ENCODE measurements at regions not wholly inside any gene's neighbourhood (a gene's known extent, or its start where the extent isn't known, plus 50 kb on each side); places are given as distances from the start of the nearest gene placed in this dataset.

DNA sequence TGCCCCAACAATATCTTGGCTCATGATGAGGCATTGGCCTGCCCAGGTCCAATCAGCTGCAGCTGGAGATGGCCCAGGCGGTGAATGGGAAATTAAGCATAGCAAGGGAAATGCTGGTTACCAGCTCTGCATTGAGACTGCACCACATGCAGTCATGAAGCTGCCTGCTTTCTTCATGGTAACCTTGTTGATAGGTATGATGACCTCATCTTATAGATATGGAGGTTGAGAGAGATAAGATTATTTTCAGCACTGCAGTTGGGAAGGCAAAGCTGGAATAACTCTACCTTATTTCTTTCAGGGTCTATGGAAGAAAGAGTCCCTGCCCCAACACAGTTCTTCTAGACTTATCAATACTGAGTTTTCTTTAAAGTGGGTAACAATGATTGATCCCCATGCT lies 180.1 kb downstream of the ICE1 start:
- peaks cover 2% of the 10 kb centered on the region for H3K27me3 Mint-ChIP-seq (ENCODE audit: insufficient read depth)

DNA sequence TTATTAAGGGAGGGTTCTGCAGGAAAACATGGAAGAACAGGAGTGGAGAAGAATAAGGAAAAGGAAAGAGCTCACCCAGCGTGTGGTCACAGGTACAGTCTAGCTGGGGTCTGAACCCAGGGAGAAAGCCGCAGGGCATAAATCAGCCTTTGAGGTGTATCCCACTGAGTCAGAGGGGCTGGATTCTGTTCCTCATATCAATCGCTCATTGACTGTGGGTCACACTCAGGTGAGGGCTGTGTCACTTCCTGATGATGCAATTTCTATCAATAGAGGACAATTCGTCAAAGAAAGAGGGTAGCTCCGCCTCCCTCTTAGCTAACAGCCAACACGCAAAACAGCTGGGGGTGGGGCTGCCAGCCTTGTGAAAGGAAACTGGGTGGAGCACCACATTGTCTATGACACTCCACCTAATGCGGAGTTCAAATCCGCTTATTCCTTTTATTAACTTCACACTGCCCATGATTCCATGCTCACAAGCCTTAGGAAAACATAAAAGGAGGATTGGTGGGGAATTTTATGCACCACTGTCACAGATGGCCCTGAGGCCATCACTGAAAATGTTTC lies 176.2 kb downstream of the ICE1 start:
- Mint-ChIP-seq H3K27me3 (ENCODE audit: insufficient read depth) (peaks cover 2% of the 10 kb centered on the region), H3K4me3 (no peak overlapping the region), H3K4me1 (ENCODE audit: low read depth) (no peaks in the 10 kb centered on the region), H3K36me3 (ENCODE audit: low read depth) (no peaks in the 10 kb centered on the region), H3K9me3 (no peaks in the 10 kb centered on the region), H3K27ac (no peak overlapping the region)
- intact Hi-C loops (cut with micrococcal nuclease): no loop called here
- no peak for DNase-seq (ENCODE audit: low spot score)

More for the DNA sequence above, 180.1 kb downstream of the ICE1 start:
- H3K4me1 Mint-ChIP-seq (ENCODE audit: low read depth): no peaks in the 10 kb centered on the region
- H3K9me3 Mint-ChIP-seq: no peaks in the 10 kb centered on the region
- intact Hi-C loops (cut with micrococcal nuclease): no loop called here
- H3K4me3 Mint-ChIP-seq: no peak overlapping the region
- DNase-seq (ENCODE audit: low spot score): no peak
- H3K36me3 Mint-ChIP-seq (ENCODE audit: low read depth): no peaks in the 10 kb centered on the region
- H3K27ac Mint-ChIP-seq: no peak overlapping the region

DNA sequence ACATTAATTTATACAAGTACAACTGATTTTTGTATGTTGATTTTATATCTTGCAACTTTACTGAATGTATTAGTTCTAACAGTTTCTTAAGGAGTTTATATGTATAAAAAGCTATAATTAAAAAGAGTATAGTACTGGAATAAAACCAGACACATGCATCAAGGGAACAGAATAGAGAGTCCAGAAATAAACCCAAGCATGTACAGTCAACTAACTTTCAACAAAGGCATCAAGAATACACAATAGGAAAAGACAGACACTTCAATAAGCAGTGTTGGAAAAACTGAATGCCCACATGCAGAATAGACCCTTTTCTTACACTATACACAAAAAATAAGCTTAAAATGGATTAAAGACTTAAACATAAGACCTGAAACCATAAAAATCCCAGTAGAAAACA lies 170.9 kb downstream of the ICE1 start:
- H3K9me3 Mint-ChIP-seq: no peaks in the 10 kb centered on the region
- no peak for DNase-seq (ENCODE audit: low spot score)
- intact Hi-C loops (cut with micrococcal nuclease): no loop called here
- H3K4me1 Mint-ChIP-seq (ENCODE audit: low read depth): no peaks in the 10 kb centered on the region
- H3K36me3 Mint-ChIP-seq (ENCODE audit: low read depth): no peaks in the 10 kb centered on the region
- no peak overlapping the region for H3K27ac Mint-ChIP-seq
- H3K4me3 Mint-ChIP-seq: no peak overlapping the region
- H3K27me3 Mint-ChIP-seq (ENCODE audit: insufficient read depth): peaks cover 2% of the 10 kb centered on the region

DNA sequence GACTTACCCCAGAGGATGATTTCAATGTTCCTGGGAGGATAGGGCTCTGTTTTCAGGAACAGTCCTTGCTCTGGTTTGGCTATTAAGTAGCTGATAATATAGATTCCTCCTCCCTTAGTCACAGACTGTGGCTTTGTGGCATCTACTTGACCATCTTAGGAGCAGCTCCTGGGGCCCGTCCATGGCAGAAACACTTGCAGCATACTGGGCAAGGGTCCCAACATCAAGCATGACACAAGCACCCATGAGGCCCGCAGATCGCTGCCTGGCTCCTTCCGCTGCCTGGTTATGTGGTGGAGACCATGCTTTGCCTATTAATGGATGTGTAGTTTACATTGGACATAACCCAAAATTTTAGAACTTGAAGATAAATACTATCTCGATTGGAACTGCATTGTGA lies 170.1 kb downstream of the ICE1 start:
- no peak overlapping the region for H3K4me3 Mint-ChIP-seq
- H3K9me3 Mint-ChIP-seq: no peaks in the 10 kb centered on the region
- H3K27me3 Mint-ChIP-seq (ENCODE audit: insufficient read depth): peaks cover 2% of the 10 kb centered on the region
- H3K4me1 Mint-ChIP-seq (ENCODE audit: low read depth): no peaks in the 10 kb centered on the region
- DNase-seq (ENCODE audit: low spot score): no peak
- no peak overlapping the region for H3K27ac Mint-ChIP-seq
- H3K36me3 Mint-ChIP-seq (ENCODE audit: low read depth): no peaks in the 10 kb centered on the region
- intact Hi-C loops (cut with micrococcal nuclease): no loop called here

DNA sequence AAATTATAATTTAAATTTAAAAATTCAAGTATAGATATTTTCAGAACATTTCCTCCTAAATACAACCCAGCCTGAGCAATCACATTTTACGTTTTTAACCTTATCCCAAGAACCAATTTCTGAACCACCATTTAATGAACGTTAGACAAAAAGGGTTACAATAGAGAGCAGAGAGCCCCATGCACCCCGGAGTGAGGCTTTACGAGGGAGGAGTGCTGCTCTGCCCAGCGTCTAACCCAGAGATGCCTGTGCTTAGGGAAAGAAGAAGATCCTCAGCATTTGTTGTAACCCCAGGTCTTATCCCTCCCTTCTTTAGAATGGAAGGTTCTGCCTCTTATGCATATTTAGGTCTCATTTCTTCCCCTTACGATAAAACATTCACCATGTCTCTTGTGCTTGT lies 169.1 kb downstream of the ICE1 start:
- Mint-ChIP-seq H3K36me3 (ENCODE audit: low read depth) (no peaks in the 10 kb centered on the region), H3K27me3 (ENCODE audit: insufficient read depth) (peaks cover 2% of the 10 kb centered on the region), H3K4me1 (ENCODE audit: low read depth) (no peaks in the 10 kb centered on the region), H3K9me3 (no peaks in the 10 kb centered on the region), H3K27ac (no peak overlapping the region), H3K4me3 (no peak overlapping the region)
- no peak for DNase-seq (ENCODE audit: low spot score)
- intact Hi-C loops (cut with micrococcal nuclease): no loop called here

DNA sequence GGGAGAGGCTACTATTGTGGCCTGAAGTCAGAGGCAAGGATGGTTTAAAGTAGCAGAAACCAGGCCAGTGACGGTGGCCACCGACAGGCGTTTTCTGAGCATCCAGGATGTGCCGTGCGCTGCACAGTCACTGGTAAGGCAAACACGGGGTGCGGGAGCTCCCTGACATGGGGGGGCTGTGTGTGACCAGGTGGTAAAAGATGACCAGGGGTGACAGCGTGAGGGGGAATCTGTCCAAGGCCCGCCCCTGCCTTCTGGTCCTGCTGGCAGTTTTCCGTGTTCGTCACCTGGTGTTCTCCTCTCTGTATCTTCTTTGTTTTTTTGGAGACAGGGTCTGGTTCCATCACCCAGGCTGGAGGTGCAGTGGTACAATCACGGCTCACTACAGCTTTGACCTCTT lies 167.4 kb downstream of the ICE1 start:
- Mint-ChIP-seq H3K4me1 (ENCODE audit: low read depth) (no peaks in the 10 kb centered on the region), H3K9me3 (no peaks in the 10 kb centered on the region), H3K36me3 (ENCODE audit: low read depth) (no peaks in the 10 kb centered on the region), H3K4me3 (no peak overlapping the region), H3K27me3 (ENCODE audit: insufficient read depth) (no peaks in the 10 kb centered on the region), H3K27ac (no peak overlapping the region)
- intact Hi-C loops (cut with micrococcal nuclease): no loop called here
- DNase-seq (ENCODE audit: low spot score): no peak

DNA sequence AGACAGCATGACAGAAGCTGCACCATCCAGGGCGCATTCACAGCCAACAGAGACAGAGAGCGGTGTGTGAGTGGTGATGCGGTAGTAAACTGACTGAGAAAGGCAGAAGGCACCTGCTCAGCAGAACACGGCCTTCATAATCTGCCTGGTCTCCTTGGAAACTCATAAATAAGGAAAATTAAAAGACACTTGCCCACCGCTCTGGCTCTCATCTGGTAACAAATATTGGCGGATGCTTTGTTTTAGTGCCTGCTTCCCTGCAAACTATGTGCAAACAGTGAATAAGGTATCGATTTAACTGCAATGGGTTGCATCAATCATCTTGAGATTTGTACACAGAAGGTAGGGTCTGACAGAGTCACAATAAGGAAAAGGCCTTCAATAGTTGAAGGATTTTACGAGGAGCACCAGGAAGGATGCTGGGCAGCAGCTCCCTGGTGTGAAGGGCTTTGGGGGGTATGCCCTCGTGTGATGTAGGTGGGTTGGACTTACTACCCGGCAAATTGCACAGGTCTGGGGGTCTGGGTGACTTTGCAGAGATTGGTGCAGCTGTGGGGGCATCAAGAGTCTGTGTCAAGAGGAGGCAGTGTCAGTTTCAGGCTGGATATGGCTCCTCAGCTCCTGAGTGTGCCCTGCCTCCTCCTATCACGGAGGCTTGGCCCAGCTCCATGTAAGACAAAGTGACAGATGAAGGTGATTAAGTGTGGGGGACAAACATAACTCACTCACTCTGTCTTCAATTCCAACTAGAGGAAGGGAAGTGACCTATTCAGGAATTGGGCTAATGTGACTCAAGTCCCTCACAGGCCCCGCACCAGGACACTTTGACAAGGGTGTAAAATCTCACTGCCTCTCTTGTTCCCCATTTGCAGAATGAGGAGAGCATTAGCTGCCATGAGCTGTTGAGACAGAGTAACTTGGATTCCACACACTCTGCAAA lies 166.7 kb downstream of the ICE1 start:
- intact Hi-C loops (cut with micrococcal nuclease): no loop called here
- Mint-ChIP-seq H3K36me3 (ENCODE audit: low read depth) (no peaks in the 10 kb centered on the region), H3K4me3 (no peak overlapping the region), H3K9me3 (no peaks in the 10 kb centered on the region), H3K27ac (no peak overlapping the region), H3K27me3 (ENCODE audit: insufficient read depth) (no peaks in the 10 kb centered on the region), H3K4me1 (ENCODE audit: low read depth) (no peaks in the 10 kb centered on the region)
- DNase-seq (ENCODE audit: low spot score): no peak

DNA sequence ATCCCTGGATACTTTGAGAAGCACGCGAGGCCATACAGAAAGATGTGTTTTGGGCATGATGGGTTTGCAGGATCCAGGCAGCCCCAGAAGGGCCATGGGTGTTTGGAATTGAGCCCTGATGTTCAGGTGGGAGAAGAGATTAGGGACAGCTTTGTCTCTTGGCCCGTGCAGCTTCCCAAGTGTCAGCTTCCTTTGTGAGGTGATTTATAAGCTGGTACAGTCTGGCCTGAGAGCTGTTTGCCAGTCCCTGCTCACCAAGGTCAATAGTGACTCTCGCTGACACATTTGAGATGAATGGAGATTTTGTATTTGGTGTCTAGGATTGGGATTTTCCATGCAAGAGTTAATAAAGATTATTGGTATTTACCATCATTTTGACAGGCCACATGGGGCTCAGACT lies 165.9 kb downstream of the ICE1 start:
- intact Hi-C loops (cut with micrococcal nuclease): no loop called here
- Mint-ChIP-seq H3K36me3 (ENCODE audit: low read depth) (no peaks in the 10 kb centered on the region), H3K4me1 (ENCODE audit: low read depth) (no peaks in the 10 kb centered on the region), H3K27ac (no peak overlapping the region), H3K4me3 (no peak overlapping the region), H3K9me3 (no peaks in the 10 kb centered on the region), H3K27me3 (ENCODE audit: insufficient read depth) (no peaks in the 10 kb centered on the region)
- DNase-seq (ENCODE audit: low spot score): no peak

DNA sequence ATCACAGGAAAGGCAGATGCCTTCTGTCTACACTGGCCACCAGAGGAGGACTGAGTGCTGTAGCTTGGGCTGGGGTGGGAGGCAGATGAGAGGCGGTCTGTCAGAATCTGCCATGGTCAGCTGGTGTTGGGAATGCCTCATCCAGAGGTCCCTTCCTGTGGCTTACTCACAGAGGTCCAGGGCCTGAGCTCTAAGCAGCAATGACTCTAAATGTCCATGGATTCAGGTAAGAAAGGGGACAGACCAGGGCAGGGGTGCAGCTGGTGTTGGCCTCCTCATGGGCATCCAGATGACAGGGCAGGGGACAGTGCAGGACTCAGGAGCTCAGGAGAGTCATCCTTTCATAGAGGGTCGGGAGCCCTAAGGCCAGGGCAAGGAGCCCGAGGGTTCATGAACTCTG lies 165.0 kb downstream of the ICE1 start:
- Mint-ChIP-seq H3K27ac (no peak overlapping the region), H3K36me3 (ENCODE audit: low read depth) (no peaks in the 10 kb centered on the region), H3K4me3 (no peak overlapping the region), H3K9me3 (no peaks in the 10 kb centered on the region), H3K27me3 (ENCODE audit: insufficient read depth) (no peaks in the 10 kb centered on the region), H3K4me1 (ENCODE audit: low read depth) (no peaks in the 10 kb centered on the region)
- intact Hi-C loops (cut with micrococcal nuclease): no loop called here
- no peak for DNase-seq (ENCODE audit: low spot score)

DNA sequence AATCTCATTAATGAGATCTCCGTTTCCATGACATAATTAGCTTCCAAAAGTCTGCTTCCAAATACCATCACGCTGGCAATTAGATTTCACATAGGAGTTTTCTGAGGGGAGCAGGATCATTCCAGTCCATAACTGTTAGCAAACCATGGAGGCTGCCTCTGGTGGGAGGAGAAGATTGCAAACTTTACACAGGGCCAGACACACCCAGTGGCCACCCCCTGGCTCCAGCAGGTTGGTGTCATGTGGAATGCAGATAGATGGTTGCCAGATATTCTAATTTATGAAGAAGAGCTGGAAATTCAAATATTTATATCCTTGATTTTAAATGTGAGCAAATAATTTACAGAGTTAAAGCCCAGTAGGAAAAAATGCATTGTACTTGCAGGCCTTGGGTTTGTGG lies 164.2 kb downstream of the ICE1 start:
- intact Hi-C loops (cut with micrococcal nuclease): no loop called here
- H3K27me3 Mint-ChIP-seq (ENCODE audit: insufficient read depth): no peaks in the 10 kb centered on the region
- no peak for DNase-seq (ENCODE audit: low spot score)
- no peaks in the 10 kb centered on the region for H3K4me1 Mint-ChIP-seq (ENCODE audit: low read depth)
- H3K9me3 Mint-ChIP-seq: no peaks in the 10 kb centered on the region
- H3K27ac Mint-ChIP-seq: no peak overlapping the region
- no peak overlapping the region for H3K4me3 Mint-ChIP-seq
- no peaks in the 10 kb centered on the region for H3K36me3 Mint-ChIP-seq (ENCODE audit: low read depth)

DNA sequence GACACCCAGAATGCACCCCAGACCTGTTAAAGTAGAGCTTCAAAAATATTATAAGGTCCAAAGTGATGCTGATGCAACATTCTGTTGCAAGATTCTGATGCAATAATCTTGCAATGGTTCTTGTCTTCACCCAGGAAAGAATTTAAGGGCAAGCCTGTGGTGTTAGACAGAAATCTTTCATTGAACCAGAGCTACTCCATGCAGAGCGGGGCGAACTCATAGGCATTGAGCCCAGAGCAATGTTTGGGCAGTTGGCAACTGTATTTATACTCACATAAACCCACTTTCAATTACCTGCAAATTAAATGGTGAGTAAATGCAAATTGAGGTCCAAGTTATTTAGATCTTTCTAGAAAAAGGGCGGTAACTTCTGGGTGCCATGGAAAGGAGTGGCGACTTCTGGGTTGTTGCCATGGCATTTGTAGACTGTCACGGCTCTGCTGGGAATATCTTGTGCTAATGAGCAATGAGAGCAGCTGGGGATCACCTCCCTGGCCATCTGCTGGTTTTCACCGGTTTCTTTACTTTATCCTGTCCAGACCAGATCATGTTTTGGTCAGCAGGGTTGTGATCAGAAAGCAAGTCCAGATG lies 163.4 kb downstream of the ICE1 start:
- Mint-ChIP-seq H3K27ac (no peak overlapping the region), H3K9me3 (no peaks in the 10 kb centered on the region), H3K4me3 (no peak overlapping the region), H3K36me3 (ENCODE audit: low read depth) (no peaks in the 10 kb centered on the region), H3K27me3 (ENCODE audit: insufficient read depth) (no peaks in the 10 kb centered on the region), H3K4me1 (ENCODE audit: low read depth) (no peaks in the 10 kb centered on the region)
- DNase-seq (ENCODE audit: low spot score): no peak
- intact Hi-C loops (cut with micrococcal nuclease): no loop called here

DNA sequence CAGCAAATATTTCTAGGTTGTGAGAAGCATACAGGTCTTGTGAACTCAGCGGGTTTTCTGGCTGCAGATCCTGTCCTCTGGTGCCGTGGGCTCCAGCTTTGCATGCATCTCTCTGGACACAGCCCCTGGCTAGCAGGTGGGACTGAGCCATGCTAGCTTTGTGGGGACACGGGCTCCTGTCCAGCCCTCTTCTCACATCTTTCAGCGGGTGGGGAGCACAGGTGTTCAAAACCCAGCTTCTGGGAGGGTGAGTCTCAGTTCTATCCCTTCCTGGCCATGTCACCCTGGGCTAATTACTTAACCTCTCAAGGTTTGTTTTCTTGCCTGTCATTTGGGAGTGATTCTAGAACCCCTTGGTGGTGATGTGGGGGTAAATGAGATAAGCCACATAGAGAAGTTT lies 162.3 kb downstream of the ICE1 start:
- intact Hi-C loops (cut with micrococcal nuclease): no loop called here
- H3K27me3 Mint-ChIP-seq (ENCODE audit: insufficient read depth): peaks cover 3% of the 10 kb centered on the region
- no peak for DNase-seq (ENCODE audit: low spot score)
- H3K36me3 Mint-ChIP-seq (ENCODE audit: low read depth): no peaks in the 10 kb centered on the region
- H3K27ac Mint-ChIP-seq: no peak overlapping the region
- H3K4me3 Mint-ChIP-seq: no peak overlapping the region
- no peaks in the 10 kb centered on the region for H3K9me3 Mint-ChIP-seq
- H3K4me1 Mint-ChIP-seq (ENCODE audit: low read depth): no peaks in the 10 kb centered on the region

DNA sequence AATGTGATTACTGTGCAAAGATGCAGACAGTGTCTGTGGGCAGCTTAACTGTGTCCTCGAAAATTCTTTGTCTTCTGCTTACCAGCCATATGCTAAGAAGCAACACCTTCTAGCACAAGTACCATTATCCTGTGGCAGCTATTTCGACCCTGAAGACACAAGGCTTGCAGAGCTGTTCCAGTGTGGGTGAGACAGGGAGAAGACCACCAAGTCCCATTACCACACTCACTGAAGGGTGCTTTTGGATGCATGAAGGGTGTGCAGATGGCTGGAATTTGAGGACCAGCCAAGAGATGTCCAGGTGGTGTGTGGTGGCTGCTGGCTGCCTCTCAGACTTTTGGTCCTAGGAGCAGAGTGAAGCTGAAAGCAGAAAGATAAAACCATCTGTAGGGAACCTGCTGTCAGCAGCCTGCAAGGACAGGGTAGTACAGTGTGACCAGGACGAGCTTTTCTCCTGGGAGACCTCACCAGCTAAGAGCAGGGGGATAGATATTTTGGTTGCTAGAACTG lies 161.8 kb downstream of the ICE1 start:
- H3K9me3 Mint-ChIP-seq: no peaks in the 10 kb centered on the region
- no peaks in the 10 kb centered on the region for H3K4me1 Mint-ChIP-seq (ENCODE audit: low read depth)
- H3K27ac Mint-ChIP-seq: no peak overlapping the region
- no peak for DNase-seq (ENCODE audit: low spot score)
- no peaks in the 10 kb centered on the region for H3K36me3 Mint-ChIP-seq (ENCODE audit: low read depth)
- no peak overlapping the region for H3K4me3 Mint-ChIP-seq
- H3K27me3 Mint-ChIP-seq (ENCODE audit: insufficient read depth): peaks cover 3% of the 10 kb centered on the region
- intact Hi-C loops (cut with micrococcal nuclease): no loop called here

All from activated T-helper 1 cell treated with anti-CD3 and anti-CD28 coated beads, Interleukin-12 subunit alpha, Interleukin-12 subunit beta, Interleukin-2, Interleukin-4 antibody, amounts not matched to agents 30 ng/mL and 10 ng/mL and 1 ng/mL, durations not matched to agents 14 hours and 24 hours and 36 hours (primary cell).